ENCODE measurements at regions not wholly inside any gene's neighbourhood (a gene's known extent, or its start where the extent isn't known, plus 50 kb on each side); places are given as distances from the start of the nearest gene placed in this dataset.
"Not testable (repeated sequence)": the region's sequence is repeated elsewhere in the genome, so short reads cannot be mapped to it uniquely, and the experiment has no call there.

GRCh38 chr18:961644-962355 lies 57.1 kb downstream of the ADCYAP1 start:
- peak; percentile 52 for FAIRE-seq
- DNase-seq (ENCODE audit: low spot score), result no peak

DNA sequence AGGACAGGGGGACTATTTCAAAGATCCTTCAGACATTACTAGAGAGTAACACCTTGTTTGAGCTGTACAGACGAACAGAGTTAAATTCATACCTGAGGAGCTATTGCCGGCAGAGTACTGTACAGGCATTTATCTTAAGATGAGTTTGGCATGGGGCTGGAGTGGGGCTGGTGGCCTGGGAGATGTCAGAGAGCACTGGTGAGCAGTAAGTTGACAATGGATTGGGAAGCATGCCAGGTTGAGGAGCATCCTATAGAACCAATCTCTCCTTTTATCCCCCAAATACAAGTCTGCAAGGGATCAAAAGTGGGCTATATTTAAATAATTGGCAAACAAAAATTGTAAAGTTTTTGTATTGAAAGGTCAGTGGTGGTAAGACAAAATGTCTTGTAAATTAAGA lies 58.6 kb downstream of the ADCYAP1 start:
- FAIRE-seq, result no peak

DNA sequence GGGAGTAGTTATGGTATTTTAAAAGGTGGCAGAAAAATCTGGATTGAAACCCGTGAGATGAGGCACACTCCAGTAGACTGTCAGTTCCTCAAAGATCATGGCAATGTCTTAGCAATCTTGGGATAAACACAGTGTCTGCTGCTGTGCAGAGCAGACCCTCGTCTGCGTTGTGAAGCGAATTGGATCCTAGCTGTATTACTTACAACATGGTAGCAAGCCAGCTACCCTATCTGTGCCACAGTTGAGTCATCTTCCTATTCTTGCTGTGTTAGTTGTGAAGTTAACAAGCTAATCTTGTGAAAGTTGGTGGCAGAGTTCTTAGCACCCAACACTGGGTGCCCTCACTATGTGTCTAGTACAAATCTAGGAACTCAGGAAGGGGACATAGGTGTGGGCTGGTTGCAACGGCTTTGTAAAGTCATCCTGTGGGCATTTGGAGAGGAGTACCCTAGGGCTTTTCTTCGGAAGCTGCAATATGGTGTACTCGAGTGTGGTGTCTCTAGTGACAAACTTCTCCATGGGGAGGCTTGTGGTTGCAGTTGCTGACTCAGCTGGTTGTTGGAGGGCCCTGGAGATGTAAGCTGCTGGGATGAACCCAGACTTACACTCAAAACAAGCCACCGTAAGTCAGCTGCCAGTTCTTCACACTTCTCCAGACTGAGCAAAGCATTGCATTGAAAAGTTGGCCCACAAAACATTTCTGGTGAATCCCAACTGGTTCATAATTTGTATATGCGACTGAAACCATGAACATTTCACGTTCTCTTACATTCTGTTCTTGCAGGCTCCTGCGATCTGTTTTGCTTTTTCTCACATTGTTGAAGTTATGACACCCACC lies 61.5 kb downstream of the ADCYAP1 start:
- DNase-seq (ENCODE audit: low spot score), result no peak
- FAIRE-seq, result no peak

More for the DNA sequence above, 58.6 kb downstream of the ADCYAP1 start:
- DNase-seq (ENCODE audit: low spot score), result no peak

GRCh38 chr18:966759-967576 lies 62.3 kb downstream of the ADCYAP1 start:
- DNase-seq (ENCODE audit: low spot score), result no peak
- FAIRE-seq, result no peak

- not testable (repeated sequence) for FAIRE-seq; DNase-seq (ENCODE audit: low spot score)
Observed at GRCh38 chr18:968910-969309, 64.2 kb downstream of the ADCYAP1 start.

DNA sequence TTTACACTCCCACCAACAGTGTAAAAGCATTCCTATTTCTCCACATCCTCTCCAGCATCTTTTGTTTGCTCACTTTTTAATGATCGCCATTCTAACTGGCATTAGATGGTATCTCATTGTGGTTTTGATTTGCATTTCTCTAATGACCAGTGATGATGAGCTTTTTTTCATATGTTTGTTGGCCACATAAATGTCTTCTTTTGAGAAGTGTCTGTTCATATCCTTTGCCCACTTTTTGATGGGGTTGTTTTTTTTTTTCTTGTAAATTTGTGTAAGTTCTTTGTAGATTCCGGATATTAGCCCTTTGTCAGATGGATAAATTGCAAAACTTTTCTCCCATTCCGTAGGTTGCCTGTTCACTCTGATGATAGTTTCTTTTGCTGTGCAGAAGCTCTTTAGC lies 64.6 kb downstream of the ADCYAP1 start:
- not testable (repeated sequence) for FAIRE-seq; DNase-seq (ENCODE audit: low spot score)

DNA sequence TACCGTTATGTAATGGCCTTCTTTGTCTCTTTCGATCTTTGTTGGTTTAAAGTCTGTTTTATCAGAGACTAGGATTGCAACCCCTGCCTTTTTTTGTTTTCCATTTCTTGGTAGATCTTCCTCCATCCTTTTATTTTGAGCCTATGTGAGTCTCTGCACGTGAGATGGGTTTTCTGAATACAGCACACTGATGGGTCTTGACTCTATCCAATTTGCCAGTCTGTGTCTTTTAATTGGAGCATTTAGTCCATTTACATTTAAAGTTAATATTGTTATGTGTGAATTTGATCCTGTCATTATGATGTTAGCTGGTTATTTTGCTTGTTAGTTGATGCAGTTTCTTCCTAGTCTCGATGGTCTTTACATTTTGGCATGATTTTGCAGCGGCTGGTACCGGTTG lies 69.9 kb downstream of the ADCYAP1 start:
- not testable (repeated sequence) for FAIRE-seq; DNase-seq (ENCODE audit: low spot score)

DNA sequence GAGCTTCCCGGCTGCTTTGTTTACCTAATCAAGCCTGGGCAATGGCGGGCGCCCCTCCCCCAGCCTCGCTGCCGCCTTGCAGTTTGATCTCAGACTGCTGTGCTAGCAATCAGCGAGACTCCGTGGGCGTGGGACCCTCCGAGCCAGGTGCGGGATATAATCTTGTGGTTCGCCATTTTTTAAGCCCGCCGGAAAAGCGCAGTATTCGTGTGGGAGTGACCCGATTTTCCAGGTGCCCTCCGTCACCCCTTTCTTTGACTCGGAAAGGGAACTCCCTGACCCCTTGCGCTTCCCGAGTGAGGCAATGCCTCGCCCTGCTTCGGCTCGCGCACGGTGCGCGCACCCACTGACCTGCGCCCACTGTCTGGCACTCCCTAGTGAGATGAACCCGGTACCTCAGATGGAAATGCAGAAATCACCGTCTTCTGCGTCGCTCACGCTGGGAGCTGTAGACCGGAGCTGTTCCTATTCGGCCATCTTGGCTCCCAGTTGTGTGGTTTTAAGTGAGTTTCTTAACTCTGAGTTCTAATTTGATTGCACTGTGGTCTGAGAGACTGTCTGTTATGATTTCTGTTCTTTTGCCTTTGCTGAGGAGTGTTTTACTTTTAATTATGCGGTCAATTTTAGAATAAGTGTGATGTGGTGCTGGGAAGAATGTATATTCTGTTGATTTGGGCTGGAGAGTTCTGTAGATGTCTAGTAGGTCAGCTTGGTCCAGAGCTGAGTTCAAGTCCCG lies 71.9 kb downstream of the ADCYAP1 start:
- not testable (repeated sequence) for FAIRE-seq; DNase-seq (ENCODE audit: low spot score)

GRCh38 chr18:977327-977726 lies 72.7 kb downstream of the ADCYAP1 start:
- DNase-seq (ENCODE audit: low spot score); FAIRE-seq: not testable (repeated sequence)

- not testable (repeated sequence) for FAIRE-seq; DNase-seq (ENCODE audit: low spot score)
Observed at GRCh38 chr18:977732-978131, 73.1 kb downstream of the ADCYAP1 start.

GRCh38 chr18:980586-980985 lies 75.9 kb downstream of the ADCYAP1 start:
- FAIRE-seq (no peak), DNase-seq (ENCODE audit: low spot score) (no peak)

DNA sequence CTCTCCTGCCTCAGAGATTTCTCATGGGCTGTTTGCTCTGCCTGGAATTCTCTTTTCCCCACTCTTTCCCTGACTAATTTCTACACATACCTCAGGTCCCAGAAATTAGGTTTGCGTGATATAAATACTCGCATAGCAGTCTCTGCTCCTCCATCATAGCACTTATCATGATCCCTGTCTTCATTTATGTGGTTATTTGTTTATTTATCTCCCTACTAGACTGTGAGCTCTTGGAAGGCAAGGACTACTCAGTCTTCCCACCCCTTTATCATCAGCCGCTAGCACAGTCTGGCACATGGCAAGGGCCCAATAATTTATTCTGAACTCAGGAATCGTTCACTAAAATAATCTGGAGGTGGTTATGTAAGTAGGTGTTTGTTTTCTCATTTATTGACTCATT lies 79.3 kb downstream of the ADCYAP1 start:
- no peak for DNase-seq (ENCODE audit: low spot score)
- no peak for FAIRE-seq

- DNase-seq (ENCODE audit: low spot score), result no peak
- FAIRE-seq, result no peak
Observed at GRCh38 chr18:985212-985661, 80.6 kb downstream of the ADCYAP1 start.

GRCh38 chr18:986051-986450 lies 81.4 kb downstream of the ADCYAP1 start:
- FAIRE-seq, result no peak
- no peak for DNase-seq (ENCODE audit: low spot score)

- FAIRE-seq (no peak), DNase-seq (ENCODE audit: low spot score) (no peak)
Observed at GRCh38 chr18:986552-986951, 81.9 kb downstream of the ADCYAP1 start.

- peak; percentile 65 for DNase-seq (ENCODE audit: low spot score)
Observed at GRCh38 chr18:987325-988186, 82.9 kb downstream of the ADCYAP1 start.

GRCh38 chr18:989425-989824 lies 84.8 kb downstream of the ADCYAP1 start:
- DNase-seq (ENCODE audit: low spot score) (no peak), FAIRE-seq (no peak)

More at GRCh38 chr18:987325-988186, 82.9 kb downstream of the ADCYAP1 start:
- no peak for FAIRE-seq

- FAIRE-seq, result no peak
- DNase-seq (ENCODE audit: low spot score), result no peak
Observed at GRCh38 chr18:990197-990596, 85.5 kb downstream of the ADCYAP1 start.

DNA sequence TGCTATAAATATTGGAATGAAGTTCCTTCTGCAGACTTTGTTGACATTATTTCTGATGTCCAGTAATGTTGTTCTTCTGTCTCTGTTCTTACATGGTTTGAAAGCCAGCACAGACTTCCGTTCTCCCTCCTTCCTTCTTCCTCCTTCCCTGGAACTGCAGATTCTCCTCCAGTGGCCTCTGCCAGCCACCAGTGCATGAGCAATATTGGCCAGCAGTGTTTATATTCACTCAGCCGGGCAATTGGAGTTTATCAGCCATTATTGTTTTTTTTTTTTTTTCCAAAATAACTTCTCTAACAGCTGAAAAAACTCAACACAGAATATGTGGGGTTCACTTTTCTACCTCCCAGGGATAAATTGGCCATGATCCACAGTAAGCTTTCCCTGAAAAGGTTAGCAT lies 86.8 kb downstream of the ADCYAP1 start:
- no peak for FAIRE-seq
- no peak for DNase-seq (ENCODE audit: low spot score)

GRCh38 chr18:993560-993959 lies 88.9 kb downstream of the ADCYAP1 start:
- DNase-seq (ENCODE audit: low spot score) (no peak), FAIRE-seq (no peak)

All from RCC 7860 (cell line).